ENCODE measurements at regions not wholly inside any gene's neighbourhood (a gene's known extent, or its start where the extent isn't known, plus 50 kb on each side); places are given as distances from the start of the nearest gene placed in this dataset.

GRCh38 chr3:38907426-38907825 lies 91.4 kb upstream of the SCN10A start:
- Mint-ChIP-seq H3K4me3 (no peak overlapping the region), H3K36me3 (ENCODE audit: low read depth) (no peaks in the 10 kb centered on the region), H3K27me3 (peaks cover 2% of the 10 kb centered on the region), H3K4me1 (no peaks in the 10 kb centered on the region), H3K9me3 (ENCODE audit: low read depth) (no peaks in the 10 kb centered on the region), H3K27ac (no peak overlapping the region)
- ATAC-seq (no peak), DNase-seq (no peak)
- ChIA-PET POLR2A (no interaction called here), CTCF (interaction anchor here (0.7 kb wide), 1 partner anchor 29 kb away, joined by 3 read pairs; no protein-coding TSS in a partner anchor)
- intact Hi-C loops (cut with DNase I, micrococcal nuclease): no loop called here

- Mint-ChIP-seq H3K9me3 (ENCODE audit: low read depth) (peaks cover 7% of the 10 kb centered on the region), H3K36me3 (ENCODE audit: low read depth) (no peaks in the 10 kb centered on the region), H3K4me1 (no peaks in the 10 kb centered on the region), H3K4me3 (no peak overlapping the region), H3K27ac (no peak overlapping the region), H3K27me3 (peaks cover 5% of the 10 kb centered on the region)
- CTCF ChIA-PET: interaction anchor here (0.7 kb wide), 1 partner anchor 1036 kb away, joined by 4 read pairs; no protein-coding TSS in a partner anchor
- DNase-seq (no peak), ATAC-seq (no peak)
- POLR2A ChIA-PET: no interaction called here
- intact Hi-C loops (cut with DNase I, micrococcal nuclease): no loop called here
These were observed 74.4 kb upstream of the SCN10A start for GRCh38 chr3:38890426-38890825.

- Mint-ChIP-seq H3K9me3 (ENCODE audit: low read depth) (no peaks in the 10 kb centered on the region), H3K27me3 (peaks cover 5% of the 10 kb centered on the region), H3K4me1 (no peaks in the 10 kb centered on the region), H3K27ac (no peak overlapping the region), H3K36me3 (ENCODE audit: low read depth) (no peaks in the 10 kb centered on the region), H3K4me3 (no peak overlapping the region)
- no peak for ATAC-seq
- ChIA-PET POLR2A (interaction anchor here (0.5 kb wide), 1 partner anchor 37 kb away, joined by 3 read pairs; no protein-coding TSS in a partner anchor), CTCF (interaction anchor here (0.7 to 0.9 kb wide), 3 partner anchors 29 to 35 kb away, joined by 3 read pairs; no protein-coding TSS in a partner anchor)
- intact Hi-C loops (cut with DNase I, micrococcal nuclease): no loop called here
- no peak for DNase-seq
These were observed 62.6 kb upstream of the SCN10A start for GRCh38 chr3:38878646-38879045.

Data from activated CD4-positive, alpha-beta T cell treated with anti-CD3 and anti-CD28 coated beads for 36 hours (primary cell).